ENCODE measurements at regions not wholly inside any gene's neighbourhood (a gene's known extent, or its start where the extent isn't known, plus 50 kb on each side); places are given as distances from the start of the nearest gene placed in this dataset.

GRCh38 chr17:11122908-11123307, 118.1 kb upstream of the SHISA6 start:
- 55% methylated on average over 5 of the region's 5 CpGs for WGBS
- Histone ChIP-seq H3K4me1 (ENCODE audit: insufficient read depth) (no peaks in the 10 kb centered on the region), H3K27ac (ENCODE audit: low read depth) (no peak overlapping the region), H3K36me3 (ENCODE audit: insufficient read depth) (no peaks in the 10 kb centered on the region), H3K4me3 (ENCODE audit: low read depth, low read length) (no peak overlapping the region)
- no peak for DNase-seq (ENCODE audit: extremely low spot score)

GRCh38 chr17:11121341-11121985, 119.5 kb upstream of the SHISA6 start:
- H3K4me1 ChIP-seq (ENCODE audit: insufficient read depth): no peaks in the 10 kb centered on the region
- 22% methylated on average over 10 of the region's 10 CpGs for WGBS
- no peak overlapping the region for H3K4me3 ChIP-seq (ENCODE audit: low read depth, low read length)
- DNase-seq (ENCODE audit: extremely low spot score): peak; percentile 14
- no peak overlapping the region for H3K27ac ChIP-seq (ENCODE audit: low read depth)
- no peaks in the 10 kb centered on the region for H3K36me3 ChIP-seq (ENCODE audit: insufficient read depth)

- 34% methylated on average over 4 of the region's 4 CpGs for WGBS
Observed at GRCh38 chr17:11109106-11109505, 131.9 kb upstream of the SHISA6 start.

GRCh38 chr17:11105141-11105540, 135.9 kb upstream of the SHISA6 start:
- Histone ChIP-seq H3K4me3 (ENCODE audit: low read depth, low read length) (no peak overlapping the region), H3K36me3 (ENCODE audit: insufficient read depth) (no peaks in the 10 kb centered on the region), H3K4me1 (ENCODE audit: insufficient read depth) (no peaks in the 10 kb centered on the region), H3K27ac (ENCODE audit: low read depth) (no peak overlapping the region)
- DNase-seq (ENCODE audit: extremely low spot score): no peak

More at GRCh38 chr17:11109106-11109505, 131.9 kb upstream of the SHISA6 start:
- no peak overlapping the region for H3K27ac ChIP-seq (ENCODE audit: low read depth)
- no peaks in the 10 kb centered on the region for H3K4me1 ChIP-seq (ENCODE audit: insufficient read depth)
- H3K36me3 ChIP-seq (ENCODE audit: insufficient read depth): no peaks in the 10 kb centered on the region
- DNase-seq (ENCODE audit: extremely low spot score): no peak
- no peak overlapping the region for H3K4me3 ChIP-seq (ENCODE audit: low read depth, low read length)

GRCh38 chr17:11097121-11097520, 143.9 kb upstream of the SHISA6 start:
- 76% methylated on average over 3 of the region's 3 CpGs for WGBS
- no peaks in the 10 kb centered on the region for H3K4me1 ChIP-seq (ENCODE audit: insufficient read depth)
- no peak overlapping the region for H3K27ac ChIP-seq (ENCODE audit: low read depth)

GRCh38 chr17:11094331-11094730, 146.7 kb upstream of the SHISA6 start:
- DNase-seq (ENCODE audit: extremely low spot score): no peak
- Histone ChIP-seq H3K4me1 (ENCODE audit: insufficient read depth) (no peaks in the 10 kb centered on the region), H3K36me3 (ENCODE audit: insufficient read depth) (no peaks in the 10 kb centered on the region), H3K4me3 (ENCODE audit: low read depth, low read length) (no peak overlapping the region), H3K27ac (ENCODE audit: low read depth) (no peak overlapping the region)
- WGBS: 93% methylated on average over 14 of the region's 14 CpGs

More at GRCh38 chr17:11097121-11097520, 143.9 kb upstream of the SHISA6 start:
- no peak overlapping the region for H3K4me3 ChIP-seq (ENCODE audit: low read depth, low read length)
- H3K36me3 ChIP-seq (ENCODE audit: insufficient read depth): no peaks in the 10 kb centered on the region
- no peak for DNase-seq (ENCODE audit: extremely low spot score)

- no peak overlapping the region for H3K4me3 ChIP-seq (ENCODE audit: low read depth, low read length)
- H3K27ac ChIP-seq (ENCODE audit: low read depth): no peak overlapping the region
- no peak for DNase-seq (ENCODE audit: extremely low spot score)
- 76% methylated on average over 8 of the region's 8 CpGs for WGBS
- no peaks in the 10 kb centered on the region for H3K36me3 ChIP-seq (ENCODE audit: insufficient read depth)
- H3K4me1 ChIP-seq (ENCODE audit: insufficient read depth): no peaks in the 10 kb centered on the region
Observed at GRCh38 chr17:11086646-11087340, 154.2 kb upstream of the SHISA6 start.

GRCh38 chr17:11082559-11082958, 158.5 kb upstream of the SHISA6 start:
- no peak overlapping the region for H3K27ac ChIP-seq (ENCODE audit: low read depth)
- H3K4me3 ChIP-seq (ENCODE audit: low read depth, low read length): no peak overlapping the region
- H3K36me3 ChIP-seq (ENCODE audit: insufficient read depth): no peaks in the 10 kb centered on the region
- H3K4me1 ChIP-seq (ENCODE audit: insufficient read depth): no peaks in the 10 kb centered on the region
- no peak for DNase-seq (ENCODE audit: extremely low spot score)

- H3K4me1 ChIP-seq (ENCODE audit: insufficient read depth): no peaks in the 10 kb centered on the region
- H3K36me3 ChIP-seq (ENCODE audit: insufficient read depth): no peaks in the 10 kb centered on the region
- WGBS: 83% methylated on average over 3 of the region's 3 CpGs
- no peak for DNase-seq (ENCODE audit: extremely low spot score)
- H3K27ac ChIP-seq (ENCODE audit: low read depth): no peak overlapping the region
- H3K4me3 ChIP-seq (ENCODE audit: low read depth, low read length): no peak overlapping the region
Observed at GRCh38 chr17:11081342-11081741, 159.7 kb upstream of the SHISA6 start.

- H3K27ac ChIP-seq (ENCODE audit: low read depth): no peak overlapping the region
- WGBS: 99% methylated on average over 1 of the region's 1 CpG
- H3K4me3 ChIP-seq (ENCODE audit: low read depth, low read length): no peak overlapping the region
- DNase-seq (ENCODE audit: extremely low spot score): no peak
- H3K4me1 ChIP-seq (ENCODE audit: insufficient read depth): no peaks in the 10 kb centered on the region
- no peaks in the 10 kb centered on the region for H3K36me3 ChIP-seq (ENCODE audit: insufficient read depth)
Observed at GRCh38 chr17:11077673-11078072, 163.3 kb upstream of the SHISA6 start.

- WGBS: 68% methylated on average over 2 of the region's 2 CpGs
- Histone ChIP-seq H3K4me1 (ENCODE audit: insufficient read depth) (no peaks in the 10 kb centered on the region), H3K36me3 (ENCODE audit: insufficient read depth) (no peaks in the 10 kb centered on the region), H3K4me3 (ENCODE audit: low read depth, low read length) (no peak overlapping the region), H3K27ac (ENCODE audit: low read depth) (no peak overlapping the region)
- DNase-seq (ENCODE audit: extremely low spot score): no peak
Observed at GRCh38 chr17:11074451-11074850, 166.6 kb upstream of the SHISA6 start.

- Histone ChIP-seq H3K4me3 (ENCODE audit: low read depth, low read length) (no peak overlapping the region), H3K36me3 (ENCODE audit: insufficient read depth) (no peaks in the 10 kb centered on the region), H3K4me1 (ENCODE audit: insufficient read depth) (no peaks in the 10 kb centered on the region), H3K27ac (ENCODE audit: low read depth) (no peak overlapping the region)
- DNase-seq (ENCODE audit: extremely low spot score): no peak
Observed at GRCh38 chr17:11056926-11057325, 184.1 kb upstream of the SHISA6 start.

- Histone ChIP-seq H3K4me3 (ENCODE audit: low read depth, low read length) (no peak overlapping the region), H3K4me1 (ENCODE audit: insufficient read depth) (no peaks in the 10 kb centered on the region), H3K36me3 (ENCODE audit: insufficient read depth) (no peaks in the 10 kb centered on the region), H3K27ac (ENCODE audit: low read depth) (no peak overlapping the region)
- 69% methylated on average over 3 of the region's 3 CpGs for WGBS
- no peak for DNase-seq (ENCODE audit: extremely low spot score)
Observed at GRCh38 chr17:11053846-11054245, 187.2 kb upstream of the SHISA6 start.

GRCh38 chr17:11049539-11049938, 191.5 kb upstream of the SHISA6 start:
- DNase-seq (ENCODE audit: extremely low spot score): no peak
- H3K4me3 ChIP-seq (ENCODE audit: low read depth, low read length): no peak overlapping the region
- 46% methylated on average over 2 of the region's 2 CpGs for WGBS
- no peaks in the 10 kb centered on the region for H3K36me3 ChIP-seq (ENCODE audit: insufficient read depth)
- no peak overlapping the region for H3K27ac ChIP-seq (ENCODE audit: low read depth)
- H3K4me1 ChIP-seq (ENCODE audit: insufficient read depth): no peaks in the 10 kb centered on the region

Measured in urinary bladder (tissue), 3 donors.